ENCODE measurements at regions not wholly inside any gene's neighbourhood (a gene's known extent, or its start where the extent isn't known, plus 50 kb on each side); places are given as distances from the start of the nearest gene placed in this dataset.

- Histone ChIP-seq H3K79me2 (ENCODE audit: insufficient read depth, low read length) (no peaks in the 10 kb centered on the region), H3K36me3 (ENCODE audit: control insufficient read depth in 1 of 2, insufficient read depth in 2 of 2, low read length in 2 of 2) (no peaks in the 10 kb centered on the region), H2AFZ (ENCODE audit: low read depth, low read length, poor library complexity, severe bottlenecking) (no peak overlapping the region), H3K4me1 (ENCODE audit: control insufficient read depth in 1 of 2, insufficient read depth in 2 of 2, low read length in 2 of 2) (no peaks in the 10 kb centered on the region), H3K4me3 (replicated peaks in 1 of 2; ENCODE audit: low read depth in 1 of 2, low read length in 2 of 2) (no peak overlapping the region), H3K9me2 (ENCODE audit: insufficient read depth) (no peaks in the 10 kb centered on the region), H3K9ac (ENCODE audit: low read length) (no peak overlapping the region), H4K20me1 (ENCODE audit: insufficient read depth) (no peaks in the 10 kb centered on the region), H3K27me3 (ENCODE audit: insufficient read depth, low read length) (no peaks in the 10 kb centered on the region), H3K9me3 (ENCODE audit: control insufficient read depth in 1 of 2, insufficient read depth in 1 of 2, low read depth in 1 of 2, low read length in 2 of 2) (no peaks in the 10 kb centered on the region), H3K4me2 (ENCODE audit: low read length) (no peak overlapping the region), H3K27ac (ENCODE audit: low read depth, low read length) (no peak overlapping the region)
- ChIA-PET POLR2A (no interaction called here), RAD21 (ENCODE audit: low non-redundant PET in 1 of 2, low total read pairs in 2 of 2, uncharacterized antibody in 2 of 2, unreplicated experiment in 2 of 2) (no interaction called here), CTCF (no interaction called here)
- intact Hi-C loops (cut with micrococcal nuclease): no loop called here
- ATAC-seq: no peak
- TF ChIP-seq MAX (IDR thresholded peaks at IDR 0.05) (no peak), POLR2A (IDR thresholded peaks at IDR 0.05; ENCODE audit: borderline replicate concordance, extremely low read depth, insufficient read depth, insufficient read length) (no peak), YY1 (IDR thresholded peaks at IDR 0.05; ENCODE audit: extremely low read depth, insufficient replicate concordance, low read depth, low read length) (no peak), ZNF274 (IDR thresholded peaks at IDR 0.05; ENCODE audit: low read depth, low read length) (no peak), POLR2AphosphoS5 (IDR thresholded peaks at IDR 0.05; ENCODE audit: low read depth, low read length) (no peak), SRF (IDR thresholded peaks at IDR 0.05; ENCODE audit: low read depth) (no peak), ZFX (IDR thresholded peaks at IDR 0.05) (no peak), RAD21 (IDR thresholded peaks at IDR 0.05; ENCODE audit: low read depth) (no peak), SIN3A (IDR thresholded peaks at IDR 0.05; ENCODE audit: low read depth) (no peak), EZH2 (IDR thresholded peaks at IDR 0.05) (no peak), EZH2phosphoT487 (IDR thresholded peaks at IDR 0.05; ENCODE audit: borderline replicate concordance) (no peak), SP1 (IDR thresholded peaks at IDR 0.05; ENCODE audit: low read depth) (no peak), TCF7L2 (IDR thresholded peaks at IDR 0.05; ENCODE audit: borderline replicate concordance, extremely low read depth, insufficient read depth, insufficient read length) (no peak), EGR1 (IDR thresholded peaks at IDR 0.05; ENCODE audit: low read depth) (no peak)
- BruUV-seq (replicated peaks): no TSS peak
- no peak for DNase-seq (ENCODE audit: low read depth, low spot score)
These were observed 620.6 kb downstream of the RAPGEF2 start for GRCh38 chr4:159723341-159724048.

All from HCT116 (cell line).